ENCODE measurements at regions not wholly inside any gene's neighbourhood (a gene's known extent, or its start where the extent isn't known, plus 50 kb on each side); places are given as distances from the start of the nearest gene placed in this dataset.

- no peak for TF ChIP-seq CTCF (IDR thresholded peaks at IDR 0.05; ENCODE audit: control extremely low read depth, extremely low read depth, low read depth, missing control alignments)
- ChIA-PET CTCF (interaction anchor here (2.3 kb wide), 1 partner anchor 13 kb away, joined by 5 read pairs; no protein-coding TSS in a partner anchor), POLR2A (no interaction called here)
- DNase-seq (ENCODE audit: extremely low spot score): peak; percentile 26
Observed at GRCh38 chr4:171676555-171677215, 136.5 kb upstream of the GALNTL6 start.

- ChIA-PET POLR2A (no interaction called here), CTCF (interaction anchor here (1.5 to 2.3 kb wide), 2 partner anchors 11 to 18 kb away, joined by 3 to 5 read pairs; no protein-coding TSS in a partner anchor)
Observed at GRCh38 chr4:171674781-171675180, 138.4 kb upstream of the GALNTL6 start.

GRCh38 chr4:171668403-171668802, 144.8 kb upstream of the GALNTL6 start:
- ChIA-PET CTCF (interaction anchor here (1.2 kb wide), 1 partner anchor 12 kb away, joined by 3 read pairs; no protein-coding TSS in a partner anchor), POLR2A (no interaction called here)
- no peak for TF ChIP-seq CTCF (IDR thresholded peaks at IDR 0.05; ENCODE audit: control extremely low read depth, extremely low read depth, low read depth, missing control alignments)
- DNase-seq (ENCODE audit: extremely low spot score): no peak

More at GRCh38 chr4:171674781-171675180, 138.4 kb upstream of the GALNTL6 start:
- no peak for TF ChIP-seq CTCF (IDR thresholded peaks at IDR 0.05; ENCODE audit: control extremely low read depth, extremely low read depth, low read depth, missing control alignments)
- DNase-seq (ENCODE audit: extremely low spot score): no peak

GRCh38 chr4:171667906-171668305, 145.3 kb upstream of the GALNTL6 start:
- ChIA-PET CTCF (interaction anchor here (1.2 kb wide), 1 partner anchor 12 kb away, joined by 3 read pairs; no protein-coding TSS in a partner anchor), POLR2A (no interaction called here)
- no peak for DNase-seq (ENCODE audit: extremely low spot score)
- TF ChIP-seq CTCF (IDR thresholded peaks at IDR 0.05; ENCODE audit: control extremely low read depth, extremely low read depth, low read depth, missing control alignments): no peak

- no peak for DNase-seq (ENCODE audit: extremely low spot score)
- ChIA-PET CTCF (interaction anchor here (1.1 to 2.2 kb wide), 9 partner anchors 8 to 1392 kb away, joined by 3 to 21 read pairs (median 4); no protein-coding TSS in a partner anchor), POLR2A (no interaction called here)
- TF ChIP-seq CTCF (IDR thresholded peaks at IDR 0.05; ENCODE audit: control extremely low read depth, extremely low read depth, low read depth, missing control alignments): no peak
Observed at GRCh38 chr4:171651071-171651470, 162.1 kb upstream of the GALNTL6 start.

DNA sequence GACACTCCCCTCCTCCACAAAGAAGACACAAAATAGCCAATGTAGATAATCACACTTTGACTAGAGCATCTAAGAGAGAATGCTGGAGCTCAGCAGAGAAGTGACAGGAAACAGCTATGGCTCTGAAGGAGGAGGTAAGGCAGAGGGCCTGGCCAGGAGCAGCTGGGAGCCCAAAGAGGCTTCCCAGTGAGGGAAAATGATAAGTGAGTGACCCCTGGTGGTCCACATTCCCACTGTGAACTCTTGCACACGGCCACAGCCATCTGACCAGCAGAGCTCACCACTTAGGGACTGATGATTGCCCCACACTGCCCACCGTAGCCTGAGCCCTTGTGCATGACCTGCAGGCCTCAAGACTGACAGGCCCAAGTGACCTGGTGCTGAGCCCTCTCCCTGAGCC, 162.7 kb upstream of the GALNTL6 start:
- POLR2A ChIA-PET: no interaction called here

More for the DNA sequence above, 162.7 kb upstream of the GALNTL6 start:
- peak; percentile 34 for TF ChIP-seq CTCF (IDR thresholded peaks at IDR 0.05; ENCODE audit: control extremely low read depth, extremely low read depth, low read depth, missing control alignments)
- DNase-seq (ENCODE audit: extremely low spot score): peak; percentile 45
- CTCF ChIA-PET: interaction anchor here (1.0 to 2.2 kb wide), 13 partner anchors 8 to 1392 kb away, joined by 3 to 21 read pairs (median 4); no protein-coding TSS in a partner anchor

Data from GM10248 (cell line).